Posterior cingulate gyrus (tissue), 11 donors: ENCODE measurements at regions not wholly inside any gene's neighbourhood (a gene's known extent, or its start where the extent isn't known, plus 50 kb on each side); places are given as distances from the start of the nearest gene placed in this dataset.
"Not testable (repeated sequence)": the region's sequence is repeated elsewhere in the genome, so short reads cannot be mapped to it uniquely, and the experiment has no call there.

Experiments
- DNase-seq, 10 donors: peaks; one replicate each; pipeline versions ENCODE4 v3.0.0 to v3.0.0-alpha.2; 2020 to 2021; ENCODE audit warnings: mixed read lengths in 3 of 10
- intact Hi-C: fragments of 100-400 bp; cut with DNase I; formaldehyde crosslinking; loops from one replicate; pipeline ENCODE4 v1.15.1; 2023

- intact Hi-C loops, DNase-seq: not testable (repeated sequence)
These were observed 69.7 kb upstream of the CCT8L2 start for GRCh38 chr22:16662330-16662729.

- intact Hi-C loops, DNase-seq: not testable (repeated sequence)
These were observed 68.4 kb upstream of the CCT8L2 start for GRCh38 chr22:16660989-16661388.

- peak in 2 of 10 donors; percentile 54 to 81 for DNase-seq
- intact Hi-C loops: not testable (repeated sequence)
These were observed 68.0 kb upstream of the CCT8L2 start for GRCh38 chr22:16660570-16660969.

GRCh38 chr22:16659273-16659834 is 66.7 kb upstream of the CCT8L2 start:
- intact Hi-C loops, DNase-seq: not testable (repeated sequence)

GRCh38 chr22:16658068-16658467 is 65.5 kb upstream of the CCT8L2 start:
- intact Hi-C loops: no loop called here
- no peak for DNase-seq

- intact Hi-C loops: no loop called here
- DNase-seq: no peak
These were observed 62.3 kb upstream of the CCT8L2 start for GRCh38 chr22:16654882-16655281.

- intact Hi-C loops, DNase-seq: not testable (repeated sequence)
These were observed 61.7 kb upstream of the CCT8L2 start for GRCh38 chr22:16654336-16654735.

- intact Hi-C loops, DNase-seq: not testable (repeated sequence)
These were observed 60.6 kb upstream of the CCT8L2 start for GRCh38 chr22:16653222-16653621.

GRCh38 chr22:16651217-16651616 is 58.6 kb upstream of the CCT8L2 start:
- no peak for DNase-seq
- intact Hi-C loops: no loop called here
